NCI-H1930 (cell line): ENCODE measurements at regions not wholly inside any gene's neighbourhood (a gene's known extent, or its start where the extent isn't known, plus 50 kb on each side); places are given as distances from the start of the nearest gene placed in this dataset.
"Not testable (repeated sequence)": the region's sequence is repeated elsewhere in the genome, so short reads cannot be mapped to it uniquely, and the experiment has no call there.

ENCODE experiments used
- DNase-seq, 2 experiments: peaks; one replicate each; lab custom pipeline; 2025; lab: John Stamatoyannopoulos, UW

DNA sequence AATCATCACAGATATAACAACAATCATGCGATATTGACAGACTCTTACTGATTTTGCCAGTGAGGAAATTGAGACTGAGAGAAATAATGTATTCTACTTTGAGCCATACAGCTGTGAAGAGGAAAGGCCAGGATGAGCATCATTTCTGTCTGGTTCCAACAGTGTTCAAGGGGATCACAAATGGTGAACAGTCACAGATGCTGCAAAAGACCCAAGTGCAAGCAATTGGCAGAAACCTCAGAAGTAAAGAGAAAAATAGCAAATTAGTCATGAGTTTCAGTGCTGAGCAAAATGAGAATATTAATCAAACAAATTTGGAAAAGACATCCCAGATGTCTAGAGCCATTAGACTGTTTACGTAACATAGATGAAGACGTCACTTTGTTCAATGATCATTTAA, 114.1 kb downstream of the RAB38 start:
- no peak for DNase-seq

DNA sequence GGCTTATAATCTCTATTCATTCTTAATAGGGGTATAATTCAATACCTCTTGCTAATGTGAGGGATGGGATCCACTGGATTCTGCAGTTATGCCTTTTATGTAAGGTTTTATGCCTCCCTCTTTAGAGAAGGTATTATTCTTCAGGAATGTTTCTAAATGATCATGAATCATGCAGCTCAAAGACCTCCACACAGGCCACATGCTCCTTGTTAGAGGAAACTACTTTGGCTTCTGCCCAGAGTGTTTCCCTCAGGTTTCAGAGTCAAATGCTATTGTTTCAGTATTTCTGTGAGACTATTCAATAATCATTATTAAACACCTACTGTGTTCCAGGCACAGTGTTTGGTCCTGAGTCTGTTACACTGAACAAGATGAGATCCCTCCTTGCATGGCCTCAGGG, 115.9 kb downstream of the RAB38 start:
- no peak for DNase-seq

DNA sequence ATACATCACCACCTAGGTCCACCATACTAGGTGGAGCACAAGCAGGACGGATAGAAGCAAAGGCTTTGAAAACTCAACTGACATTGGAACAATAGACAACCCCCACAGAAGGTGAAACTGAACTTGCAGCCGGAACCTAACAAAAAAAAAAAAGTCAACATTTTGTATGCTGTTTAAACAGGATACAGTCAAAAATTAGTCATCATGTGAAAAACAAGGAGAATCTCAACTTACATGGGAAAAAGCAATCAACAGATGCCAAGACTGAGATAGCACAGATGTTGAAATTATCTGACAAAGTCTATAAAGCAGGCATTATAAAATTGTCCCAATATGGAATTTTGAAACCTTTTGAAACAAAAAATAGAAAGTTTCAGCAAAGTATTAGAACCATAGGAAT, 123.8 kb downstream of the RAB38 start:
- no peak for DNase-seq

DNA sequence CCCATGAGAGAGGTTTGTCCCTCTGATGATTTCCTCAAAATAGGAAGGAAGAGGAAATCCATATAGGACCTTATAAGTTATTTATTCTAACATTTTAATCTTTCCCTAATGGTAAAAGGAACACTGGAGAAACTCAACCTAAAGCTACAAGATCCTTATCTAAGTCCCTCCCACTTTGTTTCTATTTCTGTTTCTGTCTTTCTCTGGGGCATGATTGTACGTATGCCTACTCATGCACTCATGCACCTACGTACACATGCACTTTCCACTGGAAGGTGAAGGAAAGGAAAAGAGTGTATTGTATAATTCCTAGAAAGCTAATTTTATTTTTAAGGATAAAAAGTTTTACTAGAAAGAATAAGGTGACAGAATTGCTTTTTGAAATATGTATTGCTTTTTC, 125.0 kb downstream of the RAB38 start:
- DNase-seq = no peak

DNA sequence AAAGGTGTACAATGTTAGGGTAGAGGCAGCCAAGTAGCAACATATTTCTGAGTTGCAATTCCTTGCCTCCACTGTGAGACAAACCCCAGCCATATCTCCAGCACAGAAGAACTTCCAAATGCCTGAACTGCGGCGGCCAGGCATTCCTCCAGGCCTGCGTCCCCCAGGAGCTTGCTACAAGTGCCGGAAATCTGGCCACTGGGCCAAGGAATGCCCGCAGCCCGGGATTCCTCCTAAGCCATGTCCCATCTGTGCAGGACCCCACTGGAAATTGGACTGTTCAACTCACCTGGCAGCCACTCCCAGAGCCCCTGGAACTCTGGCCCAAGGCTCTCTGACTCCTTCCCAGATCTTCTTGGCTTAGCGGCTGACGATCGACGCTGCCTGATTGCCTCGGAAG, 130.0 kb downstream of the RAB38 start:
- not testable (repeated sequence) for DNase-seq

DNA sequence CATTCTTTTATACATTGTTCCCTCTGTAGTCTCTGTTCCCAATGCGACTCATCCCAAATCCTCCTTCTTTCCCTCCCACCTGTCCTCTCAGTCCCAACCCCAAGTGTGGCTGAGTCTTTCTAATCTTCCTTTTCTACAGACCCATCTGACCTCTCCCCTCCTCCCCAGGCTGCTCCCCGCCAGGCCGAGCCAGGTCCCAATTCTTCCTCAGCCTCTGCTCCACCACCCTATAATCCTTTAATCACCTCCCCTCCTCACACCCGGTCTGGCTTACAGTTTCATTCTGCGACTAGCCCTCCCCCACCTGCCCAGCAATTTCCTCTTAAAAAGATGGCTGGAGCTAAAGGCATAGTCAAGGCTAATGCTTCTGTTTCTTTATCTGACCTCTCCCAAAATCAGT, 130.6 kb downstream of the RAB38 start:
- not testable (repeated sequence) for DNase-seq

DNA sequence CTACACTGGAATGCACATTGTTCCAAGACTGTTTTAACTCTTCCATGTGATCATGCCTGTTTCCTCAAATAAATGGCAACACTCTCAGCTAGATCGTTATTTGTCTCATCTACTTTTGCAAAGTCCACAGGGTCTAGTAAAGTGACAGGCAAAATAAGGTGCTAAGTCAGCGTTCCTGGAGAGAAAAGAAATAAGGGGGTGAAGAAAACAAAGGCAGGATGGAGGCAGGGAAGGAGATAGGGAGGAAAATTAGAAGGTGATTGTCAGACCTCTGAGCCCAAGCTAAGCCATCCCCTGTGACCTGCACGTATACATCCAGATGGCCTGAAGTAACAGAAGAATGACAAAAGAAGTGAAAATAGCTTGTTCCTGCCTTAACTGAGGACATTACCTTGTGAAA, 132.1 kb downstream of the RAB38 start:
- DNase-seq = no peak

DNA sequence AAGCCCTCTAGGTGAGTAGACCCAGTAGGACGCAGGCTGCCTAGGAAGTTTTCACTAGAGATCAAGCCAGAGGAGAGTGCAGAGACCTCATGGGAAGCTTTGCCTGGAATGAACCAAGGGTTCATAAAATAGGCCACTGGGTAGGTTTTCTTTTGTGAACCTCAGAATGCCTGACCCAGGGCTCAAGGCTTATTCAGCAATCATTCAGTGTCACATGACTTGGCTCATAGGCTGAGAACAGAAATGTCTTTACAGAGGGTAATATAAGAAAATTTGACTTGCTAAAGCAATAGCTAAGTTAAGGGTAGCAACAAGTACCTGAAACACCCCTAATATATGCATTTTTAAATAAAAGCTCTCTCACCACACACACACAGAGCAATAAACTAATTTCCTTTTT, 132.6 kb downstream of the RAB38 start:
- DNase-seq = no peak

DNA sequence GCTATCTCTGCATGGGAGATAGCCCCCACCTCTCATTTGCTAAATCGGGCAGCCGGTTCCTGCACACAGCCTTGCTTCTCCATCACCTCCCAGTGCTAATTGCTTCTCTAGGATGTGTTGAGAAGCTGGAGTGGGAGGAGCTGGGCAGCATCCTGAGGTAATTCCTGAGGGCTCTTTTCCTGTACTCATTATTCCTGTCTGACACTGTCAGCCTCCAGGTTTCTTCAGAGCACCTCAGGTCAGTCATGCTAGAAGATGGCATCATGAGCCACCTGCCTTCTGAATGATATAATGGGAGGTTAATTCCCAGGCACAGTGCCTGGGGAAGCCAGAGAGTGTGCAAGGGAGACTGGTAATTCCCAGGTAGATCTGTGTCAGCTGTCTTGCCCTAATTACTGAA, 133.0 kb downstream of the RAB38 start:
- no peak for DNase-seq

DNA sequence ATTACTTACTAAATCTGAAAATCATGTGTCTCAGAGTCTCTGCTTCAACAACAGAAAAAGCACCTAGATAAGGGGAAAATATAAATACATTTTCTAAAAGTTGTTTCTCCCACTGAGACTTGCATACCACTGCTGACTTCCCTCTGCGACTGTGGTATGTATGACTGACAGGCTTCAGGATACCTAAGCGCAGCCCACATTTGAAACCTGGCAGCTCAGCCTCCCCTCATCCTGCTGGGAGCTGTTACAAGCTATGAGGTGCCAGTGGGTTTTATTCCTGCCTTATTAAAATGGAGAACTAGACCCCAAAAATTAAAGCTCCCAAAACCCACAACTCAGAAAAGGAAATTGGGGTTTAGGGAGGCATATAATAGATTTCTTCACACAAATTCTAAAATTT, 133.6 kb downstream of the RAB38 start:
- DNase-seq = no peak

DNA sequence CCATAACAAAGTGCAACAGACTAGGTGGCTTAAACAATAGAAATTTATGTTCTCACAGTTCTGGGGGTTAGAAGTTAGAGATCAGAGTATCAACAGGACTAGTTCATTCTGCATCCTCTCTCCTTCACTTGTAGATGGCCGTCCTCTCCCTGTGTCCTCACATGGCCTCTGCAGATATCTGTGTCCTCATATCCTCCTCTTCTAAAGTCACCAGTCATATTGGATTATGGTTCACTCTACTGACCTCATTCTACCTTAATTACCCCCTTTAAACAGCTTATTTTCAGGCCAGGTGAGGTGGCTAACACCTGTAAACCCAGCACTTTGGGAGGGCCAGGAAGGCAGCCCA, 135.1 kb downstream of the RAB38 start:
- no peak for DNase-seq

DNA sequence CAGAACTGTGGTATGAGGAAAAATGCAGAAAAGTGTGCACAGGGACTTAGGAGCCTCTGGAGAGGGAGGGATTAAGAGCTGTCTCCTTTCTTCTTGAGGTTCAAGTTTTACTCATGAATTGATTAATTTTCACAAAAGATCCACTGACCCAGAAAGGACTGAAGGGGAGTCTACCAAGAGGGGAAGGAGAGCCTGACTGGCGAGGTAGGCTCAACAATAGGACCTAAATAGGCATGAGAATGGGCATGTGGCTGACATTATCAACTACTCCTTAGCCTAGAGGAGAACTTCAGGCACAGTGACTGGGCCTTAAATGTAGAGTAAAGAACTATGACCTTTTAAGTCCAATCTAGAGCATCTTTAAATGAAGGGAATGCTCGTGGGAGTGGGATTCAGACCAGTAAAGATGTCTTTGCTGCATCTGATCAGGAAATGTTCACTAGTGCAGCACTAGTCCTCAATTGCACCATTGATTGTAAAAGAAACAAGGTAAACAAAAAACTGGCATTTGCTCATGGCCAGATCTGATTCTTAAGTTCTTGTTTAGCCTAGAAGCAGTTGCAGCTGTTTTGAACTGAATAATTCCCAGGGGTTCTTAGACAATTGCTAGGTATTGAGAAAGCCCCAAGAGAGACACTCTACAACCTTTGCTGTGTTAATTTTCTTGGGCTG, 135.6 kb downstream of the RAB38 start:
- no peak for DNase-seq

DNA sequence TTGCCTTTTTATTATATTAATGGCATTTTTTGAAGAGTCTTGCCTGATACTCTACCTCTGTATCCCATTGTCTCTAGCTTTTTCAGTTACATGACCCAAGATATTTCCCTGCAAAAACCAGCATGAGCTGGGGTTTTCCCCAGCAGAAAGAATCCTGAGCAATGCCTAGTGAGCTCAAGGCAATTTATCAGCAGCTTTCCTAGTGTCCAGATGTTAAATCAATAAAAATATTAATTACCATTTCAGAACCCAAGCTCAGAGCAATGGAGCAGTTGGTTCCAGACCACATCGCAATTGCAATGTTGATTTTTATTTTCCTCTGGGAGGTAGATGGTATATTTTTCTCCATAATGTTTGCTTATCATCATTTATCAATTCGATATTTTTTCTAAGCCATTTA, 137.2 kb downstream of the RAB38 start:
- DNase-seq = no peak

DNA sequence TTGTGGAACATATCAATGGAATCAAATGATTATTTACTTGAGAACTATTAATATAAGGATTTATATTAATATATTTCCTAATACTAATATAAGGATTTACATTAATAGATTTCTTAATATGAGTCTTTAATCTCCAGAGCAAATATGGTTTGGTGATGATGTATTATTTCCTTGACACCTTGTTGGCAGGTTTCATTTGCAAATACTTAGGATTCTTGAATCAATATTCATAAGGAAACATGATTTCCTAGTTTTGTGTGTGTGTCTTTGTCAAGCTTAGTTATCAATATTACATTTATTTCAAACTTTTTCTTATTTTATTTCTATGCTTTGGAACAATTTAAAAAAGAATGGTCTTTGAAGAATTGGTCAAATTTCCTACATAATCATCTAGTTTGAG, 138.5 kb downstream of the RAB38 start:
- no peak for DNase-seq

DNA sequence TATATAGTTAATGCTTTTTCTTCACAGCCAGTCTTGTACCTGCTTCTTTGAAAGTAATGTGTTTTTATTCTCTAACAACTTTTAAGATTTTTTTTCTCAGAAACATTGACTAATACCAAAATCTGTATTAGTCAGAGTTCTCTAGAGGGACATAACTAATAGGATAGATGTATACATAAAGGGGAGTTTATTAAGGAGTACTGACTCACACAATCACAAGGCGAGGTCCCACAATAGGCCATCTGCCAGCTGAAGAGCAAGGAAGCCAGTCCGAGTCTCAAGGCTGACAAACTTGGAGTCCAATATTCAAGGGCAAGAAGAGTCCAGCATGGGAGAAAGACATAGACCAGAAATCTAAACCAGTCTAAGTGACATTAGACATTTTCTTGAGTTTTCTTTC, 140.0 kb downstream of the RAB38 start:
- DNase-seq = no peak

DNA sequence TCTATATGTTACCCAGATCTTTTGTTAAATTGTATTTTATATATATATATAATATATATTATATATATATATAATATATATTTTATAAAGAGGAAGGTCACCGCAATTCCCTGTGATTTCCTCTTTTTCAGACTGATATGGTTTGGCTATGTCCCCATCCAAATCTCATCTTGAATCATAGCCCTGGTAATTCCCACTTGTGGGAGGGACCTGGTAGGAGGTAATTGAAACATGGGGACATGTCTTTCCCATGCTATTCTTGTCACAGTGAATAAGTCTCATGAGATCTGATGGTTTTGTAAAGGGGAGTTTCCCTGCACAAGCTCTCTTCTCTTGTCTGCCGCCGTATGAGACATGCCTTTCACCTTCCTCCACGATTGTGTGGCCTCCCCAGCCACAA, 157.6 kb downstream of the RAB38 start:
- no peak for DNase-seq

DNA sequence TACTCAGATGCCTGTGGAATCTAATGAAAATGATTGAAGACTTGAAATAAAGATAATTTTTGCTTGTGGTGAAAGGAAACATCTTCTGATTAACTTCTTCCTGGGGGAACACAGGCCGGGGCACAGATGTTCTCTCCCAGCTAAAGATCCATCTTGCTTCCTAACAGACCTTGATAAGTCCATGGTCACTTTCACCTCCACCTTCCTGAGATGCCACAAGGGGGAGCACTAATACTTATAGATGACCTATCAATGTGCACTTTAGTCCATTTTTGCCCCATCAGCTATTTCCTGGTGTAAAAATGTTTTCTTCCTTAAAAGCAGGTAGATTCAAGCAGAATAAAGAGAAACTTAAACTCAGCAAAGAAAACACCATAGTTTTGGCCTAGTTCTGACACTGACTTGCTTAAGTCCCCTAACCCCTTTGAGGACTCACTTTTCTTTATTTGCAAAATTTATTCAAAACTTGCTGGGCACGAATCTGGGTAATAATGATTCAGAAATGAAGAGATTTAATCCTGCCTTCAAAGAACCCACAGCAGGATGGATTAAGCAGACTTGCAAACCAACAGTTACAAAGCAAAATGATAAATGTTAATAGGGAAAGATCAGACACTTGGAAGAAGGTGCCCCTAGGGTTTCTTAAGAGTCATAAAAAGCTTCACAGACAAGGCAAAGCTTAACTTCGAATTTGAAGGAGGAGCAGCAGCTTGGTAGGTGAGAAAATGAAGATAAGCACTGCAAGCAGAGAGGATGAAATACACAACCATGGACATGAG, 158.7 kb downstream of the RAB38 start:
- DNase-seq = peak; percentile 55 to 57

DNA sequence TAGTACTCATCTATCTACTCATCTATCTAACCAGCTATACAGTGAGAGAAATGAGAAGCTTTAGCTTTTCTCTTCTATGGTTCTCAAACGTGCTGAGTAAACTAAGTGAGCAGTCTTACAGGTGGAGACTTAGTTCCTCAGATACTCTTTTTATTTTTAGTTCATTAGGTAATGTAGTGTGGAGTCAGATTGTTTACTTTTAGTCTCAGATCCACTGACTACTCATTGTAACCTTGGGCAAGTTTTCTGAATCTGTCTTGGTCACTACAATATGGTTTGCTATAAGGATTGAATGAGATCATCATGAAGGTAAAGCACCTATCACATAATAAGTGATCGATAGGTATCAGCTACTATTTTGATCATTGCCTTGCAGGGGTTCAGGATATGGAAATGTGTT, 160.1 kb downstream of the RAB38 start:
- DNase-seq = no peak

DNA sequence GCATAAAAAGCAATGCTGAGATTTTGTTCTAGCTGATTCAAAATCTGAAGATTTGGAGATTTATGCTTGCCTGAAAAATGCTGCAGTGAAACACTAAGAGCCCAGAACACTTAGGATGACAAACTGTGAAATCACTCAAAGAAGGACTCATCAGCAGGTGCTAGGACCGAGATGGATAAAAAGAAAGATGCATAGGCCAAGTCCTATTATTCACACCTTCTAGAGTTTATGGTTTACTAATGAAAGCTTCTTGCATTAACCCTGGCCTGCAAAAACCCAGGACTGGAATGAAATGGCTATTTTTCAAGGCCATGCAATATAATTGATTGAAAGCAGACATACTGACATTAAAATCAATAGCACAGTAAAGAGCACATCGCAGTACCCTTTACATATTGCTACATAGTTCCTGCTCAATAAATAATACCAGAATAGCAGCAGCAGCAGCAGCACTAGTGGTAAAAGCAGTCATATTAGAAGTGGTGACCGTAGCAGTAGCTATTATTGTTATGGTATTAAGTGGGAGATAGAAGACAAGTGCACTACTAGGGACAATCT, 161.7 kb downstream of the RAB38 start:
- DNase-seq = no peak

DNA sequence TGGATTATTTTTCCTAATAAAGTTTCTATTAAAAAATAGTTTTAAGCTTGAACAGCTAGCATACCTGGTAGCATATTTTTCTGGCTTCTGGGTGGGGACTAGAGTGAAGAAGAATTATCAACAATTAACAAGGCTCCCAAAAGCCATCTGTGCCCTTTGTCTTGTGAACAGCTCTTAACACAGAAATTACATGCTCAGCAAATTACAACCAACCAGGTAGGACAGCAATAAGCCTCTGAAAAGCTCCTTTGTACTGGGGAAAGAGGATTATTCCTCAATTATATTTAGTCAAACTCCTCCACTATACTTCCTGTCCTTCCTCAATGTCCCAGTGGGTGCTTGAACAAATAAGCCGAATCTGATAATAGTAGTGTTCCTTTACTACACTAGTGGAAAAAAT, 162.8 kb downstream of the RAB38 start:
- DNase-seq = no peak

DNA sequence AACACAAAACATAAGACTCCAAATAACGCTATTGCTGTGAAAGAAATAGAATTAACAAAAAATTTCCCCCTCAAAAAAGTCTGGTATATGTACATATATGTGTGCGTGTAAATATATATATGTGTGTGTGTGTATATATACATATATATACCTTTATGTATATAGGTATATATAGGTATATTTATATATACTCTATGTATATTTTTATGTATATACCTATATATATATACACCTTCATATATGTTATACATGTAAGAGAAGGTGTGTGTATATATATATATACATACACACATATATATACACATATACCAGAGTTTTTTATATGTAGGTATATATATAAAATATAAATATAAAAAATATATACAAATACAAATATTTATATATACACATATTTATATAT, 199.2 kb downstream of the RAB38 start:
- DNase-seq = no peak

DNA sequence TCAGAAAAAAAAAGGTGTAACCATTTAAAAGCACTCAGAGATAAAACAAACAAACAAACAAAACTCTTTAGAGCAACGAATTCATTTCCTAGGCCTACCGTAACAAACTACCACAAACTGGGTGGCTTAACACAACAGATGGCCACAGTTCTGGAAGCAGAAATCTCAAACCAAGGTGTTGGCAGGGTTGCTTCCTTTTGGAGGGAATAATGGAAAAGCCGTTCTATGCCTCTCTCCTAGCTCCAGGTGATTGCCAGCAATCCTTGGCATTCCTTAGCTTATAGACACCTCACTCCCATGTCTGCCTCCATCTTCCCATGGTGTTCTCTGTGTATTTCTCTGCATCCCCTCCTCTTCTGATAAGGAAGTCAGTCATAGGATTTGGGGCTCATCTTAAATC, 200.4 kb downstream of the RAB38 start:
- DNase-seq = no peak

DNA sequence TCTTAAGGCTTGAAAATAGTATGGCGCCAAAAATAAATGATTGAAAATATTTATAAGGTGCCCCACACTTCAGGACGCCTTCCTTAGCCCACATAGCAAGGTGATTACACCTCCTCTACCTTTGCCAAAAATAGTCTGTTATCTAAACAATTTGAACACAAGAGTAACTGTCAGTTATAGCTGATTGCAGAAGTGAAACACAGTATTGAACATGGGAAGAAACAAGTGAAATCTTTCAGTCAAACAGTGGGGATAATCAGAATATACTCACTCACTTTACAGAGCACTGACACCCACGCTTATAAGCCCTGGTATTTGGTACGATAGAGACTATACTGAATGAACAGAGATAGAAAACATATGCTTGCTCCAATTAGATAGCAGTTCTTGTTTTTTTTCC, 203.1 kb downstream of the RAB38 start:
- no peak for DNase-seq

DNA sequence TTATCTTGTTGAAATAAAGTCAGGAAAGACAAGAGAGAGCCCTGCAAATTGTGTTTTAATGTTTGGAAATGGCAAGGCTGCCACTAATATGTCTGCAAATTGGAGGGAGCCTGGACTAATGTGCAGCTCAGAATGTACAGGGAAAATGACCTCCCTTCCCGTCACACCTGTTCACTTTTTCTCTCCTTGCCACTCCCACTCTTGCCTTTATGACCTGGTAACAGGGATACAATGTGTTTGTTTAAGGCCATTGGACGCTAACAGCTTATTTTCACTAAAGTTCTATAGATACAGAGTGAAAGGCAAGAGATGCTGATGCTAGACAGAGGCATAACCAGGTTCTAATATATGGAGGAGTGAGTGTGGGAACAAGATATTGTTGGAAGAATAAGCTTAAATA, 203.9 kb downstream of the RAB38 start:
- no peak for DNase-seq
